Endothelial cell of umbilical vein (primary cell): ENCODE measurements at regions not wholly inside any gene's neighbourhood (a gene's known extent, or its start where the extent isn't known, plus 50 kb on each side); places are given as distances from the start of the nearest gene placed in this dataset.

Source experiments
- EZH2 ChIP-seq: IDR thresholded peaks from 2 replicates; pipeline ENCODE4 v1.6.1; 2012; ENCODE audit warnings: borderline replicate concordance, low read depth, mild to moderate bottlenecking, moderate library complexity, low read length, inconsistent platforms; ENCODE audit not compliant: severe bottlenecking
- FOS ChIP-seq: IDR thresholded peaks from 2 replicates; pipeline ENCODE4 v1.6.1; 2011; ENCODE audit warnings: mild to moderate bottlenecking, low read length, moderate library complexity, borderline replicate concordance; ENCODE audit not compliant: insufficient read depth
- GATA2 ChIP-seq: IDR thresholded peaks from 2 replicates; pipeline ENCODE4 v1.7.0; 2011; ENCODE audit warnings: low read depth, mild to moderate bottlenecking, moderate library complexity, mixed read lengths, low read length; ENCODE audit not compliant: insufficient read length, insufficient read depth
- JUN ChIP-seq: IDR thresholded peaks from 2 replicates; pipeline ENCODE4 v1.6.1; 2011; ENCODE audit warnings: borderline replicate concordance, low read depth; ENCODE audit not compliant: insufficient read length, insufficient read depth
- MYC ChIP-seq: IDR thresholded peaks from one replicate; pipeline ENCODE4 v1.6.1; 2011; ENCODE audit warnings: mild to moderate bottlenecking, low read depth, low read length
- POLR2A ChIP-seq: IDR thresholded peaks from 2 replicates; pipeline ENCODE4 v1.6.1; 2012; ENCODE audit warnings: low read depth, mild to moderate bottlenecking, control low read depth, low read length
- POLR2AphosphoS5 ChIP-seq: IDR thresholded peaks from 2 replicates; pipeline ENCODE4 v1.6.1; 2012; ENCODE audit warnings: low read depth, mild to moderate bottlenecking, control low read depth, low read length, moderate library complexity; ENCODE audit not compliant: insufficient read depth
- TF ChIP-seq, protein P1 (sequence below), 2 donors: IDR thresholded peaks; 1 replicate in 1 of 2; 2 replicates in 1 of 2; pipeline ENCODE4 v1.5.1; 2011; ENCODE audit warnings: low read length in 2 of 2, mild to moderate bottlenecking in 2 of 2, moderate library complexity in 2 of 2, control low read depth in 1 of 2, inconsistent platforms in 1 of 2, low read depth in 1 of 2; ENCODE audit not compliant: insufficient read depth in 1 of 2; ENCODE audit errors: extremely low read depth in 1 of 2
- TF ChIP-seq, protein P2 (sequence below): IDR thresholded peaks from 2 replicates; pipeline ENCODE4 v1.6.1; 2011; ENCODE audit not compliant: insufficient read depth, insufficient read length

DNA sequence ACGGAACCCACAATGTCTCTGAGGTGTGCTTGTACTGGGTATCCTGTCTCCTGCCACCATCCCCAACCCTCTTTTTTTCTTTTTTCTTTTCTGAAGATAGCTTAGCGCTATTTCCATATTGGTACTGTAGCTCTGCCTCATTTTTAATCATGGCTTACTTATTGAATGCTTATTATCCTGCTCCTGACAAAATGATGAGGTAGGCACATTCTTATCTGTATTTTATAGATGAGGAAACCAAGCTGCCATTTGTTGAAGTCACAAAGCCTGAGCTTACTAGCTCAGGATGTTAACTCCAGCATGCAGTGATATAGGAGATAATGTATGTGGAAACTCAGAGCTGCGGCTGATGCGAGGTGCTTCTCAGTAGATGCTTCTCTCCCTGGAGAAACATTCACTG is 61.4 kb upstream of the GPR6 start:
- TF ChIP-seq EZH2 (no peak), POLR2A (no peak), POLR2AphosphoS5 (no peak), MYC (no peak), JUN (no peak), GATA2 (no peak), FOS (no peak)
- TF ChIP-seq, protein P1, sequence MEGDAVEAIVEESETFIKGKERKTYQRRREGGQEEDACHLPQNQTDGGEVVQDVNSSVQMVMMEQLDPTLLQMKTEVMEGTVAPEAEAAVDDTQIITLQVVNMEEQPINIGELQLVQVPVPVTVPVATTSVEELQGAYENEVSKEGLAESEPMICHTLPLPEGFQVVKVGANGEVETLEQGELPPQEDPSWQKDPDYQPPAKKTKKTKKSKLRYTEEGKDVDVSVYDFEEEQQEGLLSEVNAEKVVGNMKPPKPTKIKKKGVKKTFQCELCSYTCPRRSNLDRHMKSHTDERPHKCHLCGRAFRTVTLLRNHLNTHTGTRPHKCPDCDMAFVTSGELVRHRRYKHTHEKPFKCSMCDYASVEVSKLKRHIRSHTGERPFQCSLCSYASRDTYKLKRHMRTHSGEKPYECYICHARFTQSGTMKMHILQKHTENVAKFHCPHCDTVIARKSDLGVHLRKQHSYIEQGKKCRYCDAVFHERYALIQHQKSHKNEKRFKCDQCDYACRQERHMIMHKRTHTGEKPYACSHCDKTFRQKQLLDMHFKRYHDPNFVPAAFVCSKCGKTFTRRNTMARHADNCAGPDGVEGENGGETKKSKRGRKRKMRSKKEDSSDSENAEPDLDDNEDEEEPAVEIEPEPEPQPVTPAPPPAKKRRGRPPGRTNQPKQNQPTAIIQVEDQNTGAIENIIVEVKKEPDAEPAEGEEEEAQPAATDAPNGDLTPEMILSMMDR (IDR thresholded peaks at IDR 0.05; ENCODE audit: extremely low read depth in 1 of 2, insufficient read depth in 1 of 2, low read depth in 1 of 2, low read length in 2 of 2), result no peak
- TF ChIP-seq, protein P2, sequence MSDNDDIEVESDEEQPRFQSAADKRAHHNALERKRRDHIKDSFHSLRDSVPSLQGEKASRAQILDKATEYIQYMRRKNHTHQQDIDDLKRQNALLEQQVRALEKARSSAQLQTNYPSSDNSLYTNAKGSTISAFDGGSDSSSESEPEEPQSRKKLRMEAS, result no peak
